NCI-H2029 treated with DMSO at 0.1 percent for 48 hours (cell line): ENCODE measurements at regions not wholly inside any gene's neighbourhood (a gene's known extent, or its start where the extent isn't known, plus 50 kb on each side); places are given as distances from the start of the nearest gene placed in this dataset.

Experiments used
- DNase-seq: peaks from one replicate; lab custom pipeline; 2025; lab: John Stamatoyannopoulos, UW

DNA sequence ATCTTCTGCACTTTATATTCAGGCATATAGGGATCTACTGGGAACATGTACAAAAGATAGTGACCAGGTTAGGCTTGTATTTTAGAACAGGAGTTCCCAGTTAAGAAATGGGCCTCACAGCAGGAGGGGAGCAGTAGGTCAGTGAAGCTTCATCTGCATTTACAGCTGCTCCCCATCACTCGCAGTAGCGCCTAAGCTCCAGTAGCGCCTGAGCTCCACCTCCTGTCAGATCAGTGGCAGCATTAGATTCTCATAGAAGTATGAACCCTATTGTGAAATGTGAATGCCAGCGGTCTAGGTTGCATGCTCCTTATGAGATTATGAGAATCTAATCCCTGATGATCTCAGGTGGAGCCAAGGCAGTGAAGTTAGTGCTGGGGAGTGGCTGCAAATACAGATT, 224.4 kb upstream of the CYRIA start:
- DNase-seq: no peak

DNA sequence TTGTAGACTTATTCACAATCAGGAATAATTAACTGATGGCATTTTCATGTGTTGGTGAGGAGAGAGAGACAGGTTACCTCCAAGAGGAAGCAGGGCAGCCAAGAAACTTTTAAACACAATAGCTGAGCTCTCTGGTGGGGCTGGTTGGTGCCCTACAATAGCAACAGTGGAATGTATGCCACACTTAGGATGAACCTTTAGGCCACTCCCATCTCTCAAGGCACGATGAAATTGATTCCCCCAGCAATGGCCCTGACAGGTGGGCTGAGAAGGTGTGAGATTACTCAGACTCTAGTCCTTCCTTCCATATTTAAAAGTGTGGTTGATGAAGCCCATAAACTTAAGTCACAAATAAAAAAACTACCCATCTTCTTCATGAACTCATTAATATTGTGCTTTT, 219.4 kb upstream of the CYRIA start:
- DNase-seq: no peak

DNA sequence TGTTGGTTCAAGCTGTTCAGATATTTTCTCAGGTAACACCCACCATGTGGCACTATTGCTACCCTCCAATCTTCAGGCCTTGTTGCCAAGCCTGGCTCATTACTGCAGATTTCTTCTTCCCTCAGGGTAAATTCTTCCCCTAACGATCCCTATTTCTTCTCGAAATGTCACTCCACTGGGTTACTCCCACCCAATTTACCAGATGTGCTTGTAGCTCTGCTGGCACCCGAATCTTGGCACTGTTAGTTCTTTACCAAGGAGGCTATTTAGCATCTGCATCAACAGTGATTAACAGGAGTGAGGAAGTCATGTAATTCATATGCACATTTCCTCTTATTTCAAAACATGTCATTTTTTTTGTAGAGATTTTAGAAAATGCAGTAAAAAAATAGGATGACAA, 217.1 kb upstream of the CYRIA start:
- no peak for DNase-seq

DNA sequence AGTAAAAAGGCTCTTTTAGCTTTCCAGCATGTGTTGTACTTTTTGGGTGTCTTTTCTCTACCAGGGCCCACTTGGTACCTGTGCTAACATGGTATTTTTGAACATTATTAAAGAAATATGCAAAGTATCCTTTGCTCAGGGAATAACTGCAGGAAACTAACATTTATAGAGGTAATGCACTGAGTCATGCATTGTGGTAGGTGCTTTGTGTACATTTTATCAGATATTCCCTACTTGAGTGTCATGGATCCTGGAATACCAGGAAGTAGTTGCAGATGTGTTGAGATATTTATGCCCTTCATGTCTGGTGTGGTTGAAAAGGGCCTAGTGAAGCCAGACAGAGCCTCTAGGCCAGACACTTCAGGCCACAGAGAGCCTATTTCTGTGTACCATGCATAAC, 215.5 kb upstream of the CYRIA start:
- no peak for DNase-seq

DNA sequence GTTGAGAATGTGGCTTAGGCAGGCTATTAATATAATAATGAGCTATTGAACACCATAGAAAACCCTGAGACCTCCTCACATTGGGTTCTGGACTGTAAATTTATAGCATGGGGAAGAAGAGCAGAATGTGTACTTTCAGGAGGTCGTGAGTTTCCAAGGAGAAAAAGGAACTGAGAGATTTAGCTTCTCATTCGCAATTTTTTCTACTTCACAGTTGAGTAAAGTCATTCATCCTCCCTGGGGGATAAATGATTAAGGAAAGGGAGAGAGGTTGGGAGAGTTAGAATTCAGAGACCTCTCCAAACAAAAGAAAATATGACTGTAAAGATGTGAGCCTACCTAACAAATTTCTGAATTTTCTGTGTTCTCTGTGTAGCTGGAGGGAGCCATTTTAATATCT, 205.8 kb upstream of the CYRIA start:
- DNase-seq: no peak

DNA sequence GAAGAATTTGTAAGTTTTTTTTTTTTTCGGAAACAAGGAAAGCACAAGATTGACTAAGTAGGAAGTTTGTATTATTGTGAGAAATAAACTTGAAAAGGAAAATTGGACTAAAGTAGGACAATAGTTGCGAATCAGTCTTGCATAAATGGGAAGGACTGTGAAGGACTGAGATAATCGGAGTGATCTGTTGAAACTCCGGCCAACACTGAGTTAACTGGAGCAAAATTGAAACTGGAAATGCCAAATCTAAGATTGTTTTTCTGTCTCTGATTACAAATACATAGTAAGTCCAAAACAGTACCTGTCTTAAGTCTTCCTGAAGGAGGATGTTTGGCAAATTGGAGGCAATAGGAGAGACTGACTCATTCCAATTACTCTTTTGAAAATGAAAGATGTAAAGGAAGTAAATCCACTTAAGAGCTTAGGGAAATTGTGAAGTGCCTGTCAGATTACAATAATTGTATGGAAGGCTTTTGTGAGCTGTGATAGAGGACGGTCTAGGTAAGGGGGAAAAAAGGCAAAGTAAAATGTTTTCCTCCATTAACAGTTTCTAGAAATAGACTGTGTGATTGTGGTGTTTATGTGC, 204.9 kb upstream of the CYRIA start:
- no peak for DNase-seq

DNA sequence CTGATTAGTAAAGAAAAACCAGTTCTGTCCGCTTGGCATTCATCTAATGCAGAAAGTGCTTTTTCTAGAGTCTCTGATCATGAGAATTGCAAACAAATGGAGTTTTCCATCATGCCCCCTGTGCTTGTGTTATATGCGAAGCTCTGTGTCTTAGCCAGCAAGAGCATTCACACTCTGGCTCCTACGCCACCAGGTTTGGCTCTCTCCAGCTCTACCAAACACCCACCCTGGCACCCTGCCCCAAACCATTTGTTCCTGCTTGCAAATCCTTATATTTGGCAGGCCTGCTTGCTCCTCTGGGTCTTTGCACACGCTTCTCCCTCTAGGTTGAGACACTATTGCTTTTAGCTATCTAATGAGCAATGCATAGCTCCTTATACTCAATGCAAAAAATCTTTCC, 204.1 kb upstream of the CYRIA start:
- DNase-seq: no peak

DNA sequence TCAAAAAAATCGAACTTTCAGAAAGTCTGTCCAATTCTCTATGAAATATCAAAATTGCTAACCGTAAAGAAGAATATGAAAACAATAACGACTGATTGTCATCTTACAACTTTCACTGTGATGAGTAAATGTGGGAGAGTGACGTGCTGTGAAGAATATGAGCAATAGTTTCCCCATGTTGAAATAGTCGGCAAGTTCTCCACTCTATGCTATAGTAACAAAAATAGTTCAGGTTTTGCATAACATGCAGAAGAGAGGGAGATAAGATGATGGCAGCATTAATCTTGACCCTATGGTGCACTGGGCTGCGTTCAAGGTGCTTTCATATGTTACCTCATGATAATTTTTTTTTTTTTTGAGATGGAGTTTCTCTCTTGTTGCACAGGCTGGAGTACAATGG, 196.8 kb upstream of the CYRIA start:
- no peak for DNase-seq

DNA sequence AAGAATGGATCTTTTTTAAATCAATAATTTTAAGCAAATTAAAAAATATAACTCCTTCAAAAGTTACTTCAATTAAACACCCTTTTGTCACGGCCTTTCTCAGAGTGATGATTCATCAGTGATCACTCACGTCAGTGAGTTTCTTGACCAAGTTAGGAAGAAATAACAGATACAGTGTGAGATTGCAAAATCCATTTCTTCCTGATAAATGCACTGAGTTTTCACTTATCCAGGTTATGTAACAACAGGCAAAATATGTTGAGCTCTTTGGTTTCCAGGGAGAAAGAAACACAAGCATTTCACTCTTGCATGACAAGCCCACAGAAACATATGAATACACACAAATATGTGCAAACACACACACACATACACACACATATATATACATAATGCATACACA, 195.9 kb upstream of the CYRIA start:
- DNase-seq: no peak

DNA sequence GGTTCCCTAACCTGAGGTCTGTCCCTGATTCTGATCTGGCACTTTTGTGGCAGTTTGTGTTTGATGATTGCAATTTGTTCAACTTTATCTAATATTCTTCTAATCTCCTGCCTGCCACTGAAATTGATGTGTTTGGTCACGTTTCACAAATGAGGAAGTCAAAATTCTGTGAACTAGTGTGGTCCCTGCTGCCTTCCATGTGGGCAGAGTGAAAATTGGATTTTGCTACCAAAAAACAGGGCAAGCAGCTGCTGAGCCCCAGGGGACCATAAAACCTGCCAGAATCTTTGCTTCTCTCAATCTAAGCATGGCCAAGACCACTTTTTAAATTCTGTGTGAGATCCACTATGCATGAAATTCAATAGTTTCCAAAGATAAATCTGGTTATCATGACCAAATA, 195.5 kb upstream of the CYRIA start:
- no peak for DNase-seq

DNA sequence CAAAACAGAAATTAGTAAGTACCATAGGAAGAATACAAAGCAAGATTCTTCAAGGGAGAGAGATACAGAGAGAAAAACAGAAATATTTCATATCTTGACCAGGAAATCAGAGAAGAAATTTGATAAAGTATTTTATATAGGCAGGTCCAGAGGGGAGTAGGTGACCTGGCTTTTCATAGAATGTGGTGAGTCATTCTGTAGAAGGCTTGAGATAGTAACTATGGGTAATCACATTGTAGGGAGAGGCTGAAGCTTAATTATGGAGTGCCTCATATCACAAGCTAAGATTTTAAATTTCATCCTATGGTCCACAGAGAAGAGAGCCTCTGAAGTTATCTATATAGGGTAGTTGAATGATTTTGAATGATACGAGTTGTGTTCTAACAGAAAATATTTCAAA, 195.0 kb upstream of the CYRIA start:
- no peak for DNase-seq

DNA sequence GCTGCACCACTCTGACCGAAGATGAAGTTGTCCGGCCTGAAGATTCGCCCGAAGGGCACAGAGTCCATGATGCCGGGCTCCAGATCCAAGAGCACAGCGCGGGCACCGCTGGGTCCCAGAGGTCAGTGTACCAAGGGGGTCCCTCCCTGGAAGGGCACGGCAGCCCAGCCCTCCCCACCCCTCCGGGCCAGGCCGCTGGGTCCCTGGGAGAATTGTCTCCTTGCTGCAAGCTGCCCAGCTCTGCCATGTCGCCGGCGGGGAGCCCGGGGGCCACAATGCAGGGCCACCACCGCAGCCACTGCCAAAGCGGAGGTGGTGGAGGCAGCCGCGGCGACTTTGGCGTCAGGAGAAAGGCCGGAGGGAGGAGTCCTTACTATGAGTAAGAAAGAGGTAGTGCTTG, 189.5 kb upstream of the CYRIA start:
- no peak for DNase-seq

DNA sequence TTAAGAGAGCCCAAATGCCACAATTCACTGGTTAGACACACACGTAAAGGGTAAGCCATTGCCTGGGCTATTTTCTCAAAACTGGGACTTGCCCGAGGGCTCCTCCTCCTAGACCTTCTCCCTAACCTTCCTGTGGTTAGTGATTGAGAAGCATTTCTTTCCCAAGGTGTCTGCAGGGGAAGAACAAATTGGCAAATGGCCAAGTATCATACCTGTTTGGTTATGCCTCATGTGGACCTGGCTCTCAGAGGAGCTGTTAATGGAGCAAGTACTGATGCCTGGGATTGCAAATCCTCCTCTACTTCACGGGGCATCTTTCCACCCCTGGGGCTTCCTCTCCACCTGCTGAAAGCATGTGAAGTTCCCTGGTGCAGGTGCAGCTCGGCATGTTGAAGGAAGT, 187.5 kb upstream of the CYRIA start:
- no peak for DNase-seq

DNA sequence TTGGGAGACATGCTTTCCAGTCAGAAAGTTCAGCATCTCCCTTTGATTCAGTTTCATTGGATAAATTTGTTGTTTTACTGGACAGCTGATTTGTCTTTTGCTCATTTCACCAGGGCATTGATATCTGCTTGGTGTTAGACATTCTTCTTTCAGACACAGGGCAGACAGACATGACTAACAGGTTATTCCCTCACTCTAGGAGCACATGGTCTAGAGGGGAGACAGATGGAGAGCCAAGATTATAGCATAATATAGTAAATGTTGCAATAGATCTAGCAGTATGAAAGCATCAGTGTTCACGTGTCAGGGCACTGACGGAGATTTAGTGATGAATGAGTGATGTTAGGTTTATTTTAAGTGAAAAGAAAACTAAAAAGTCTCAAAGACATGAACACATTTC, 187.0 kb upstream of the CYRIA start:
- no peak for DNase-seq

DNA sequence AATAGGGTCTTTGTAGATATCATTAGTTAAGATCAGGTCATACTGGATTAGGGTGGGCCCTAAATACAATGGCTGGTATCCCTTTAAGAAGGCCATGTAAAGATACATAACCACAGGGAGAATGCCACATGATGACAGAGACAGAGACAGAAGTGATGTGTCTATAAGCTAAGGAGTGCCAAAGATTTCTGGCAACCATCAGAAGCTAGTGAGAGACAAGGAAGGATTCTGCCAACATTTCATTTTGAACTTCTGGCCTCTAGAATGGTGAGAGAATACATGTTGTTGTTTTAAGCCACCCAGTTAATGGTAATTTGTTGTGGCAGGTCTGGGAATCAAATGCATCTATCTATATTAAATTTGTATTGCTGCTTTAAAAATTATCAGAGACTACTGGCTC, 185.5 kb upstream of the CYRIA start:
- no peak for DNase-seq

DNA sequence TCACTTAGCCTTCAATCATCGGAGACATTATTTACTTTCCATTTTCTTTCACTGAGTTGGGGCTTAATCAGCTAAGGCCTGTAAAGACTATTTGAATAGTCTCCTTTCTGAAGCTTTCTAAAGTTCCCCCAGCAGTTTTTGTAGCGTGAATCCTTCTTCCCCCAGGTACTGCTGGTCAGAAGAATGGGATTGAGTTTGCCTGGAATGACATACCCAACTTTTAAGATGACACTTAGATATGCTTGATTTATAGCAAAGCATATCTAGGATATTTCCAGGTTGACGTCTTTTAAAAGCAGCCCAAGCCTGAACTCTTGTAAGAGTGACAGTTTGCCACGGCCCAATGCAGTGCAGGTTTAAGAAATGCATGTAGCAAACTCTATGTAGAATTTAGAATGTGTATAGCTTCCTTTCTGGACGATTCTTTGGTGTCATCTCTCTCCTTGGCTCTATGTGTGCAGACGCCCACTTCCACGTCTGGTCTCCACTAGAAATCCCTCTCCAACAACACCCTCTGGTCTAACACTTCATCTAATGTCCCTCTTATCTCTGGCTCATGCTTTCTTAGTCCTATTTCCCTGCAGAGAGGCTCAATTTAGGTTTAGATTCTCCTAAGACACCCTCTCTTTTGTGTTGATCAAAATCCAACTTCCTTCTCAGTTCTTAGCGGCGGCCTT, 175.0 kb upstream of the CYRIA start:
- DNase-seq: no peak

DNA sequence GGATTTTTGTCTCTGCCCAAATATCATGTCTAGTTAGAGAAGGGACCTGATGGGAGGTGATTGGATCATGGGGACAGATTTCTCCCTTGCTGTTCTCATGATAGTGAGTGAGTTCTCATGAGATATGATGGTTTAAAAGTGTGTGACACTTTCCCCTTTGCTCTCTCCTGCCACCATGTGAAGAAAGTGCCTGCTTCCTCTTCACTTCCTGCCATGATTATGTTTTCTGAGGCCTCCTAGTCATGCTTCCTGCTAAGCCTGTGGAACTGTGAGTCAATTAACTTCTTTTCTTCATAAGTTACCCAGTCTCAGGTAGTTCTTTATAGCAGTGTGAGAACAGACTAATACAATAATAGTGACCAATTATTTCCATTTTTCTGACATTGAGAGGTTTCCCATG, 167.3 kb upstream of the CYRIA start:
- DNase-seq: no peak

DNA sequence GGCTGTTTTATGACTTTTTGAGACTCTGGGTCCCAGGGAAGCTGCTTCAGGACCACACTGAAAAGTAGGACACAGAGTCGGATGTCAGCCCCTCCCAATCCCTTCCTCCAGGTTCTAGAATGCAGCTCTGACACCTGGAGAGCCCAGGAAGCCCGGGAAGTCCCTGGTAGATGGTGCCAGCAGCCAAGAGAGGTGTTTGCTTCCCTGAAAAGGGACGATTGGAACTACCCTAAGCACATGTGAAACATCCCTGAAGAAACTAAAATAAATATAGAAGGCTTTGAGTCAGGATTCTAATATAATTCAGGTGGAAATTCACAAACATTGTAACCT, 163.2 kb upstream of the CYRIA start:
- no peak for DNase-seq

DNA sequence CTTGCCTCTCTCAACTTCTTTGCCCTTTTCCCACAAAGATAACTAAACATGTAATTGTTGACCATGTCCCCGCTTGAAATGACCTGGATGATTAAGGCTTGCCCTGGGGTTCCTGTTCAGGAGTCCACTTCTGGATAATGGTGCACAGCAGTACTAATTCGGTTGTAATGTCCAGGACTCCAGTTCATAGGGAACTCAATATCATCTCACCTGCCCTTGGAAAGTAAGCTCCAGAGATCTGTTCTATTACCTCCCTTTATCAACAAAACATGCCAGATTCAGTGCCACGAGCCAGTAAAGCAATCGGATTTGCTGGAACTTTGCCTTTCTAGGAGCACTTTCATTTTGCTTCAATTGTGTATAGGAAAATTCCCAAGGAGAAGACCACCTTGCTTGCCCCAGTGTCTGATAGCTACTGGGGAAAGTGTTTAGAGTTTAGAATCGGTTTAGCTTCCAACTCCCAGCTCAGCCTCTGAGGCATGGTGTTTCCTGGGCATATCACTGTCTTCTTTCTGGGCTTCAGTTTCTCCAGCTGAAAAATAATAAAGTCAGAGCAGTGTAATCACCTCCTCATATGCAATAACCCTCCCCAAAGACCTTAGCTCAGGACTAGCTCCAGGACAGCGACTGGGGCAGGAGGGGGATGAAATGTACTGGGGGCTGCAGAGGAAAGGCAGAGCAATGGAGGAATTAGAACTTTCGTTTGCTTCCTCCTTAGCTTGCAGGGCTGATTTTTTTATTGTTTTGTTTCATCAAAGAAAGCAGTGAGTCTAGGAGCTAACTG, 162.6 kb upstream of the CYRIA start:
- no peak for DNase-seq

DNA sequence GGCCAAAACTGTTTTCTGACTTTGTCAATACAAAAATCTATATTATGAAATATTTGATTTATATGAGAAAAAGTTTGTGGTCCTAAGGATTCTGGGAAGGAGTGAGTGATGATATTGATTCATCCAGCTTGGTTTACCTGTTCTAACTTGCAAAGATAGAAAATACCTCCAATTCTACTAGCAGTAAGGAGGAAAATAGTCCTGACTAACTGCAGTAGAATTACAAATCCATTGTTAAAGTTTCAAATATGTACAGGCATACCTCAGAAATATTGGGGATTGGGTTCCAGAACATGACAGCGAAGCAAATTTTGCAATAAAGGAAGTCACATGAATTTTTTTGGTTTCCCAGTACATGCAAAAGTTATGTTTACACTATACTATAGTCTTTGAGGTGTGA, 158.8 kb upstream of the CYRIA start:
- DNase-seq: no peak

DNA sequence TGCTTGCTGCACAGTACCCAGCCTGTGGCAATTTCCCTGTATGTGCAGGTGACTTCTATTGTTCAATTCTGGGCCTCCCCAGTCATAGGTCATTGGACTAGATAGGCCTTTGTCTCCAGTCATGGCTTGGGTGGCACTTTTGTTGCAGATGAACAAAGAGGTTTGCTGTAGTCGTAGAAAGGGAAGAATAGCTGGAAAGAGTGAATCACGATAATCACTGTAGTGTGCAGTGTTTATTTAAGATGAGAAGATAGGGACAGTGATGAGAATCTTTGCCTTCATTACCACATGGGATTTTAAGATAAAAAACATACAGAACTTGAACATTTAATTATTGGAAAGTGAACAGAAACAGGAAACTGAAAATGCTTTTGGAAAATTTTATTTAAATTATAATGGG, 156.1 kb upstream of the CYRIA start:
- DNase-seq: no peak

DNA sequence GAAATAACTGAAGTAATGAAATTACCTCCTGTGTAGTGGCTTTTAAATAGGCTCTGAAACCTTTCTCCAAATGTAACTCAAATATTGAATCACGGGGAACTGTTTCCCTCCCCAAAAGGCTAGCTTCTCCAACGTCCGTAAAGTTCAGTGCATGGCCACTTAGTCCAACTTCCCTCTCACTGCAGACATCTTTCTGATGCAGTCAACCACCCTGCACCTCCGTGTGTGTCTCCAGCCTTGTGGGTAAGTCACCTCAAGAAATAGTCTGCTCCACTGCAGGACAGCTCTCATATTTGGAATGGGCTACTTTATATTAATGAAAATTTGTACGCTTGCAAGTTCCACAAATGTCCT, 152.5 kb upstream of the CYRIA start:
- DNase-seq: no peak

DNA sequence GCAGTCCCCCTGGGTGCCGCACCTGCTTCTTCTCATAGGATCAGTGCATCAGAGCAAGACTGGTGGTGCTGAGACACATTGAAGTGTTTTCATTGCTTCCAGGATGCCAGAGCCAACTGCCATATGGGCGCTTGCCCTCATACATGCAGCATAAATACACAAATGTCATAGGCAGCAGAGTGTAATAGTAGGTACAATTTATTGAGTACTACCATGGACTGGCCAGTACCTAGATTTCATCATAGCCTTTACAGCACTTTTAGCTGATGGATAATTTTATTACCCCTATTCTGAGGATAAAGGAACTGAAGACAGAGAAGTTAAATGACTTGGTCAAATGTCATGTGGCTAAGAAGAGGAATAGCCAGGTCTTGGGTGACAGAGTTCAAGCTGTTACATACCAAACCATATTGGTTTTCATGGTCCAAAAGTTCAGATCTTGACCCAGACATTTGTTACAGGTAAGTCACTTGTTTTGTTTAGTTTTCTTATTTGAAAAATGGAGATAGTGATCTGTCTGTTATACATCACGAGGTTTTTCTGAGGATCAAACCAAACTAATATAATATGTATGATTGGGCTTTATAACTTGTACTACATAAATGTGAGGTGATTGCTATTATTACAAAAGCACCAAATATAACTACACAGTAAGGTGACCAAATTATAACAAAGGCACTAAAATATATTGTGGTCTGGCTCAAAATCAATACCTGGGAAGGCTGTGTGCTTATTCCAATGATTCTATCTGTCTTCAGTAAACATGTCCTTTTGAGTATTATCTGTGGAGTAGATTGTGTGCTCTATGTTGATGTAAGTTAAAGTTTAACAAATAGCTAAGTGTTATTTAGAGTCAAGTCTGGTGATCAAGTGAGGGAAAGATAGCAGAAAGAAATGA, 151.9 kb upstream of the CYRIA start:
- no peak for DNase-seq
